ENCODE measurements at regions not wholly inside any gene's neighbourhood (a gene's known extent, or its start where the extent isn't known, plus 50 kb on each side); places are given as distances from the start of the nearest gene placed in this dataset.

DNA sequence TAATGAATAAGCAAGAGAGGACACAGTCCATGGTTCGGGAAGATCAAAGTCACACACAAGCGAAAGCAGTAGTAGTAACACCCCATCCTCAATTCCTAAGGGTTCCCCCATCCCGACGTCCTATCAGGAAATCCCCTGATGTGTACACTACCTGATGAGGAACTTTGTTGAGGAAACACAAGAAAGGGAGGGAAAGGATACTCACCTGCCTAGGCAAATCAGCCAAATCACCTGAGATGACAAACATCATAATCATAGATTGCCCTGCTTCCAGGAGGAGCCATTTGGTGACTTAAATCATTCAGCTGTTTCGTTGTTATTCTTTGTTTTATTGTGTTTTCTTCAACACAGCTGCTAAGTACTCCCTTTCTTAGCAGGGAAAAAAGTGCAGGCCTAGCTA, 55.5 kb upstream of the SPOPL start:
- no peak for DNase-seq

DNA sequence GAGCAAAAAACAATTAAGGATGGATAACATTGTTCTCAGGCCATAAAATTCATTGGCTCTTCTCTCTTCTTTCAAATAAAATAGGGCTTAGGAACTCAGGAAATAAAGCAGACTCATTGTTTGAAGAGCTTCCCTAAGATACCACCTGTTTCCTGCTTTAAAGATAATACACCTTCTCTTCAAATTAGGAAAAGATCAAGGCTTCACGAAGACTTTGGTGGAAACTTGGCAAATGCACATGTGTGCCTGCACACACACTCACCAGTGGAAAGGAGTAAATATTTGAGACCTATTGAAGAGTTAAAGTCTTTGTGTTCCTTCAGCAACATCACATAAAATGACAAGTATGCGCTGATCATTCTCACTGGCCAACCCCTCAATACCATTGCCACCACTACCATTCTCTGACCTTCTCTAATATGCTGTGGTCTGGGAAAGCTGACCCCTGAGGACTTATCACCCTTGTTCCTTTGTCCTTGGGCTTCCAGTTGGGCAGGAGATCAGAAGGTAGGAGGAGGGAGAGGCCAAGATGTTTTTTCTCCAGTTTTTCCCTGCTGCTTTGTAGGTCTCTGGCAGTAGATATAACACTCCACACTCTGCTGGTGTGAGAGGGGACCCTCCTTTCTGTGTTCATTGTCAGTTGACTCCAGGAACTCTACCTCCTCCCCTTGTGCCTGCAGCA, 53.5 kb upstream of the SPOPL start:
- DNase-seq, result no peak
